Osteoblast (primary cell): ENCODE measurements at regions not wholly inside any gene's neighbourhood (a gene's known extent, or its start where the extent isn't known, plus 50 kb on each side); places are given as distances from the start of the nearest gene placed in this dataset.
A peak's percentile ranks its signal among the peaks of the same experiment; 100 is the strongest.

Experiments used
- DNase-seq: peaks from one replicate; pipeline ENCODE4 v3.0.0; 2011; ENCODE audit warnings: low spot score, mixed read lengths; ENCODE audit not compliant: insufficient read length; ENCODE audit errors: missing footprints
- H2AFZ ChIP-seq: 2 replicates; pipeline ENCODE4 v1.6.0; 2011; ENCODE audit warnings: mild to moderate bottlenecking, low read length
- H3K27ac ChIP-seq: 2 replicates; pipeline ENCODE4 v1.5.1; 2011; ENCODE audit warnings: mild to moderate bottlenecking, low read depth, low read length, moderate library complexity
- H3K27me3 ChIP-seq: 2 replicates; pipeline ENCODE4 v1.6.0; 2012; ENCODE audit warnings: mild to moderate bottlenecking, control low read depth, inconsistent platforms, low read length, moderate library complexity; ENCODE audit not compliant: insufficient read depth
- H3K36me3 ChIP-seq: 2 replicates; pipeline ENCODE4 v1.5.1; 2011; ENCODE audit warnings: mild to moderate bottlenecking, low read length, control low read depth, moderate library complexity; ENCODE audit not compliant: insufficient read depth
- H3K4me1 ChIP-seq: 2 replicates; pipeline ENCODE4 v1.5.1; 2011; ENCODE audit warnings: mild to moderate bottlenecking, low read length, control low read depth, moderate library complexity; ENCODE audit not compliant: insufficient read depth
- H3K4me2 ChIP-seq: 2 replicates; pipeline ENCODE4 v1.6.0; 2011; ENCODE audit warnings: mild to moderate bottlenecking, low read length; ENCODE audit not compliant: insufficient read depth
- H3K4me3 ChIP-seq: fragments of 200-600 bp; sonication (generic); 3 replicates; pipeline ENCODE4 v1.5.1; 2012; ENCODE audit warnings: mild to moderate bottlenecking, low read length, inconsistent platforms; ENCODE audit not compliant: insufficient read depth
- H3K79me2 ChIP-seq: 2 replicates; pipeline ENCODE4 v1.6.0; 2012; ENCODE audit warnings: mild to moderate bottlenecking, low read length, control low read depth, inconsistent platforms; ENCODE audit not compliant: insufficient read depth
- H3K9me3 ChIP-seq: 2 replicates; pipeline ENCODE4 v1.5.1; 2011; ENCODE audit warnings: low read depth, low read length, control low read depth
- H4K20me1 ChIP-seq: 2 replicates; pipeline ENCODE4 v1.6.0; 2012; ENCODE audit warnings: mild to moderate bottlenecking, low read length, control low read depth; ENCODE audit not compliant: insufficient read depth
- TF ChIP-seq, protein P1 (sequence below): IDR thresholded peaks from 2 replicates; pipeline ENCODE4 v1.5.1; 2011; ENCODE audit warnings: mild to moderate bottlenecking, low read depth, low read length, moderate library complexity; ENCODE audit errors: extremely low read depth

- Histone ChIP-seq H3K9me3 (no peaks in the 10 kb centered on the region), H3K27ac (no peak overlapping the region), H3K4me2 (no peak overlapping the region), H3K4me3 (no peak overlapping the region), H3K4me1 (no peaks in the 10 kb centered on the region), H3K27me3 (no peaks in the 10 kb centered on the region), H3K79me2 (no peaks in the 10 kb centered on the region), H3K36me3 (no peaks in the 10 kb centered on the region), H2AFZ (no peak overlapping the region), H4K20me1 (no peaks in the 10 kb centered on the region)
- TF ChIP-seq, protein P1, sequence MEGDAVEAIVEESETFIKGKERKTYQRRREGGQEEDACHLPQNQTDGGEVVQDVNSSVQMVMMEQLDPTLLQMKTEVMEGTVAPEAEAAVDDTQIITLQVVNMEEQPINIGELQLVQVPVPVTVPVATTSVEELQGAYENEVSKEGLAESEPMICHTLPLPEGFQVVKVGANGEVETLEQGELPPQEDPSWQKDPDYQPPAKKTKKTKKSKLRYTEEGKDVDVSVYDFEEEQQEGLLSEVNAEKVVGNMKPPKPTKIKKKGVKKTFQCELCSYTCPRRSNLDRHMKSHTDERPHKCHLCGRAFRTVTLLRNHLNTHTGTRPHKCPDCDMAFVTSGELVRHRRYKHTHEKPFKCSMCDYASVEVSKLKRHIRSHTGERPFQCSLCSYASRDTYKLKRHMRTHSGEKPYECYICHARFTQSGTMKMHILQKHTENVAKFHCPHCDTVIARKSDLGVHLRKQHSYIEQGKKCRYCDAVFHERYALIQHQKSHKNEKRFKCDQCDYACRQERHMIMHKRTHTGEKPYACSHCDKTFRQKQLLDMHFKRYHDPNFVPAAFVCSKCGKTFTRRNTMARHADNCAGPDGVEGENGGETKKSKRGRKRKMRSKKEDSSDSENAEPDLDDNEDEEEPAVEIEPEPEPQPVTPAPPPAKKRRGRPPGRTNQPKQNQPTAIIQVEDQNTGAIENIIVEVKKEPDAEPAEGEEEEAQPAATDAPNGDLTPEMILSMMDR, result no peak
- peak; percentile 51 for DNase-seq
Measured at GRCh38 chr2:125312342-125312741, 1287.3 kb downstream of the CNTNAP5 start.

DNA sequence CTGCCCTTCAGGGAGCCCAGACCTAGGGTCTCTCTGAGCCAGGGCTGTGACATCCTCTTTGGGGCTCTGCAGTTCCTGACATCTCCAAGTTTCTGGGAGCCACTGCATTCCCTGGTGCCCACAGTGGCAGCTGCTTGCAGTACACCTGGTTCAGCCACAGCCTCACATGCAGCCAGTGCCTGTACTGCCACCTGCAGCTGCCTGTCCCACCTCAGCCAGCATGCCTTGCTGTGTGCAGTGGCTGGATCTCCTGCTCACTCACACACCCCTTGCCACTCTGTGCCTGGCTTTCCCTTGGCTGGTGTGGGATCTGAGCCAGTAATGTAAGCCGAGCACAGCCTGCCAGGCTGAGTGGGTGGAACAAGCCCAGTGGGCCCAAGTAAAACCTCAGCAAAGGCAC lies 1288.7 kb downstream of the CNTNAP5 start:
- H3K4me2 ChIP-seq, result no peak overlapping the region
- H3K9me3 ChIP-seq, result no peaks in the 10 kb centered on the region
- no peaks in the 10 kb centered on the region for H4K20me1 ChIP-seq
- no peaks in the 10 kb centered on the region for H3K4me1 ChIP-seq
- no peak overlapping the region for H3K27ac ChIP-seq
- no peaks in the 10 kb centered on the region for H3K79me2 ChIP-seq
- H3K27me3 ChIP-seq, result no peaks in the 10 kb centered on the region
- no peaks in the 10 kb centered on the region for H3K36me3 ChIP-seq
- no peak overlapping the region for H2AFZ ChIP-seq
- DNase-seq, result no peak
- TF ChIP-seq, protein P1, result no peak
- H3K4me3 ChIP-seq, result no peak overlapping the region

GRCh38 chr2:125318740-125319139 lies 1293.7 kb downstream of the CNTNAP5 start:
- DNase-seq, result no peak
- TF ChIP-seq, protein P1, result no peak
- no peak overlapping the region for H2AFZ ChIP-seq

DNA sequence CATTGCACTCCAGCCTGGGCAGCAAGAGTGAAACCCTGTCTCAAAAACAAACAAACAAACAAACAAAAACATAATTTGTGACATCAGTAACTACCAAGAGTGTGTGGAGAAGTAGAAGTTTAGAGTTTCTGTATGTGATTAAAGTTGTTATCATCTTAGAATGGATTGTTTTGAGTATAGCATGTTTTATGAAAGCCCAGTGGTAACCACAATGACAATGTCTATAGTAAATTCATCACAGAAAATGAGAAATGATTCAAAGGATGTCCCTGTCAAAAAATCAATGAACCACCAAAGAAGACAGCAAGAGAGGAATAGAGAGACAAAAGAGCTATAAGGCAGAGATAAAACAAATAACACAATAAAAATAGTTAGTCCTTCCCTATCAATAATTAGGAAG lies 1299.2 kb downstream of the CNTNAP5 start:
- TF ChIP-seq, protein P1, result no peak
- Histone ChIP-seq H3K9me3 (no peaks in the 10 kb centered on the region), H3K4me2 (no peak overlapping the region), H3K4me1 (no peaks in the 10 kb centered on the region), H3K4me3 (no peak overlapping the region), H3K27me3 (no peaks in the 10 kb centered on the region), H3K27ac (no peak overlapping the region), H4K20me1 (no peaks in the 10 kb centered on the region), H3K79me2 (no peaks in the 10 kb centered on the region), H3K36me3 (no peaks in the 10 kb centered on the region), H2AFZ (no peak overlapping the region)
- DNase-seq, result no peak

More at GRCh38 chr2:125318740-125319139, 1293.7 kb downstream of the CNTNAP5 start:
- Histone ChIP-seq H3K4me1 (no peaks in the 10 kb centered on the region), H3K4me3 (no peak overlapping the region), H3K79me2 (no peaks in the 10 kb centered on the region), H3K27ac (no peak overlapping the region), H3K36me3 (no peaks in the 10 kb centered on the region), H3K27me3 (no peaks in the 10 kb centered on the region), H3K4me2 (no peak overlapping the region), H3K9me3 (no peaks in the 10 kb centered on the region), H4K20me1 (no peaks in the 10 kb centered on the region)
